C4-2B (cell line): ENCODE measurements at regions not wholly inside any gene's neighbourhood (a gene's known extent, or its start where the extent isn't known, plus 50 kb on each side); places are given as distances from the start of the nearest gene placed in this dataset.

Source experiments
- CTCF ChIP-seq: fragments of 450-650 bp; conservative IDR thresholded peaks from 2 replicates; pipeline ENCODE4 v1.5.1; 2017; ENCODE audit warnings: mild to moderate bottlenecking
- ZFX ChIP-seq: fragments of 450-650 bp; IDR thresholded peaks from 2 replicates; pipeline ENCODE4 v1.6.1; 2017

- TF ChIP-seq CTCF = no peak
- no peak for TF ChIP-seq ZFX
These were observed 159.5 kb downstream of the KIF26A start for GRCh38 chr14:104297721-104298401.
